HL-60/S4 (cell line): ENCODE measurements at regions not wholly inside any gene's neighbourhood (a gene's known extent, or its start where the extent isn't known, plus 50 kb on each side); places are given as distances from the start of the nearest gene placed in this dataset.

Source experiments
- in situ Hi-C: fragments of 300-500 bp; cut with MboI; formaldehyde crosslinking; loops from 2 replicates; pipeline ENCODE4 v1.14.3; 2022; ENCODE audit warnings: low sequenced_read_pairs

GRCh38 chr20:50272724-50273446 lies 82.3 kb downstream of the CEBPB start:
- in situ Hi-C loops = loop anchor here (10.0 kb wide), 1 partner anchor 312 kb away; no protein-coding TSS in a partner anchor

- in situ Hi-C loops = loop anchor here (10.0 kb wide), 1 partner anchor 311 kb away; no protein-coding TSS in a partner anchor
Measured at GRCh38 chr20:50273601-50274491, 83.2 kb downstream of the CEBPB start.

GRCh38 chr20:50274570-50275430 lies 84.2 kb downstream of the CEBPB start:
- in situ Hi-C loops = loop anchor here (10.0 kb wide), 1 partner anchor 310 kb away; no protein-coding TSS in a partner anchor

GRCh38 chr20:50276119-50277063 lies 85.8 kb downstream of the CEBPB start:
- in situ Hi-C loops = loop anchor here (10.0 kb wide), 1 partner anchor 308 kb away; no protein-coding TSS in a partner anchor

- in situ Hi-C loops = loop anchor here (10.0 kb wide), 1 partner anchor 308 kb away; no protein-coding TSS in a partner anchor
Measured at GRCh38 chr20:50277064-50277415, 86.4 kb downstream of the CEBPB start.

GRCh38 chr20:50277460-50278376 lies 87.1 kb downstream of the CEBPB start:
- in situ Hi-C loops = loop anchor here (10.0 kb wide), 1 partner anchor 307 kb away; no protein-coding TSS in a partner anchor

DNA sequence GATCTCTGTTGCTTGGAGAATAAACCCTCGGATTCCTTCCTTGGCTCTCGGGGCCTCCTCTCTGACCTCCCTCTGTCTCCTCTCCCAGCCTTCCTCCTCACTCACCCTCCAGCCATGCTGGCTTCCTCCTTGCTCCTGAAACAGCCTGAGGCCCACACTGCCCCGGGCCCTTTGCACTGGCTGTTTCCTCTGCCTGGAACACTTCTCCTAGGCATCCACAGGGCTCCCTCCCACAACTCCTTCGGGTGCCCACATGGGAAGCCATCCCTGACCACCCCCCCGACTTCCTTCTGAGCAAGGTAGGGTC lies 87.7 kb downstream of the CEBPB start:
- in situ Hi-C loops = loop anchor here (10.0 kb wide), 1 partner anchor 306 kb away; no protein-coding TSS in a partner anchor

DNA sequence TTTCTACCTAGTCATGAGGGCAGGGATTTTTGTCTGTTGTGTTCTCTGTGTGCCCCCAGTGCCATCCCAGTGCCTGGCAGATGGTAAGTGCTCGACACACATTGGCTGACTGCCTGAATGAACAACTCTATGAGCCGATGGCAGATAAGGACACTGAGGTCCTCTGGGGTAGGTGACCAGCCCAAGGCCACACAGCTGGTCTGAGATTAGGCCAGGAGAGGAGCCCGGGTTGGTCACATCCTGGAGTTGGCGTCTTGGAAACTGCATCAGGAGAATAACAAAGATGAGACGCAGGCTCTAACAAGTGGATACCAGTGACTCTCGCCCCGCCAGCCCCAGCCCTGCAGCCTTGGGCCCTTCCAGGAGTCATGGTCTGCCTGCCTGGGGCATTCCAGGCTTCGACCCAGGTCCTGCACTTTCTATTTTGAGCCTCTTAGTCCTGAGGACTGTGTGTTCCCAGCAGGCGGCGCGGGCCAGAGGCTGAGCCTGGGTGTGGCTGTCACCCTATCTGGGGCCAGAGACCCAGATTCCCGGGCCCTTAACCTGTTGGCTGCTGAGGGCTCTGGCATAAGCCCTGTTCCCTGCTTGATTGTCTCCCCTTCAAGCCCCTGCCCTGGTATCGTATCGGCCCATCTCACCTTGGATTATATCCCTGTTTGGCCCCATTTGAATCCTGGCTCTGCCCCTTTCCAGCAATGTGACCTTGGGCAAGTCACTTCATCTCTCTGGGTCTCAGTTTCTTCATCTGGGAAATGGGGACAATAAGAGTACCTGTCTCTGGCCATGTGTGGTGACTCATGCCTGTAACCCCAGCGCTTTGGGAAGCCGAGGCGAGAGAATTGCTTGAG lies 88.3 kb downstream of the CEBPB start:
- in situ Hi-C loops = loop anchor here (10.0 kb wide), 1 partner anchor 306 kb away; no protein-coding TSS in a partner anchor

GRCh38 chr20:50279988-50280850 lies 89.6 kb downstream of the CEBPB start:
- in situ Hi-C loops = loop anchor here (10.0 kb wide), 1 partner anchor 305 kb away; no protein-coding TSS in a partner anchor

GRCh38 chr20:50280851-50281655 lies 90.4 kb downstream of the CEBPB start:
- in situ Hi-C loops = no loop called here

- in situ Hi-C loops = no loop called here
Measured at GRCh38 chr20:50281831-50282591, 91.4 kb downstream of the CEBPB start.

GRCh38 chr20:50282592-50283241 lies 92.1 kb downstream of the CEBPB start:
- in situ Hi-C loops = no loop called here

- in situ Hi-C loops = no loop called here
Measured at GRCh38 chr20:50283370-50283769, 92.7 kb downstream of the CEBPB start.

DNA sequence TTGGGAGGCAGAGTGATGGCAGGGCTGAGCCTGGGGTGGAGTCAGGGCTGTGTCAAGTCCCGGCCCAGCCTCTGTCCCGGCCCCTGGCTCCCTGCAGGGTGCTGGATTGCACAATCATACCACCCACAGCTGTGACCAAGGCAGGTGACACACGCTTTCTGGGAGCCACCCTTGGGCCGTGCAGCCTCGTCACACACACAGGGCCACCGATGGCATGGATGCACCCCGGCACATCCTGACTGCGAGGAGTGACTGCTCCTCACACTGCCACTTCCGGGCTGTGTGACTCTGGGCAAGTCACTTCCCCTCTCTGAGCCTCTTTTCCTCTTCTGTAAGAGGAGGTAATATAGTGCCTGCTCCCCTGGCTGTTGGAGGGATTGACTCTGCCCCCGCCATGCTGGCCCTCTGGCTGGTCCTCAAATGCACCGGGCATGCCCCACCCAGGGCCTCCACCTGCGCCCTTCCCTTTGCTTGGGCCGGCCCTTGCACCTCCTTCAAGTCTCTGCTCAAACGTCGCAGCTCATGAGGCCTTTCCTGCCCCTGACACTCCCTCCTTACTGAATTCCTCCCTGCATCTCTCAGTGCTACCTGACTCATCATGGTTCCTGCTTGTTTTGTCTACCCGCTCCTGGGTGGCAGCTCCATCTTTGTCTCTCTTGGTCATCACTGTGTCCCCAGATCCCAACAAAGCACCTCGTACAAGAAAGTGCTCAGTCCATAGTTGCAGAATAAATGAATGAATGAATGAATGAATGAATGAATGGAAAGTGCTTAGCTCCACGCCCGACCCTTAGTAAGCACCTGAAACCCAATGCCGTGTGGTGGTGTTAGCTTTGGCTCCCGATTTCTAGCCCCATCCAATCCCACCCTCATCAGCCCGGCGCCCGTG lies 93.5 kb downstream of the CEBPB start:
- in situ Hi-C loops = no loop called here
